ENCODE measurements at regions not wholly inside any gene's neighbourhood (a gene's known extent, or its start where the extent isn't known, plus 50 kb on each side); places are given as distances from the start of the nearest gene placed in this dataset.

DNA sequence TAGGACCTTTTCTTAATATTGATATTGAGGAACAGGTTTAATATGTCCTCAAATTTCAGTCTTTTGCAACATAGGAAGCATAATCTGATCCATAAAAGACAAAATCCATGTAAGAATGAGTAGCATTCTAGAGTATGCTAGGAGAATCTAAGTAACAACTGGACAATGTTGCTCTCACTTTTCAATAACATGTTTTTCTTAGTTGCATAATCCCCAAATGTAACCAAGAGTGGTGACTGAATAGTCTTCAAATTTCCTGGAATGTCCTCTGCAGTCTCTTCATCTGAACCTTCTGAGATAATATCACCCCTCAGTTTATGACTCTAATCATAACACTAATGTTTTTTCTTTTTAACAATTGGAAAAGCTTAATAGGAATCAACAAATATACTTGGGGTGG is 110.0 kb upstream of the ZEB2 start:
- H3K36me3 ChIP-seq (ENCODE audit: control insufficient read depth, insufficient read depth, low read length), result no peaks in the 10 kb centered on the region
- BruUV-seq (replicated peaks), result no TSS peak
- ChIA-PET CTCF (no interaction called here), POLR2A (no interaction called here)
- no peak overlapping the region for H3K27ac ChIP-seq (ENCODE audit: low read length)
- no peaks in the 10 kb centered on the region for H3K4me1 ChIP-seq (ENCODE audit: control insufficient read depth, insufficient read depth, low read length)
- intact Hi-C loops (cut with micrococcal nuclease; ENCODE audit: unreplicated experiment) (no loop called here), in situ Hi-C loops (cut with HindIII; ENCODE audit: low pct_unique_long_range_greater_than_20kb, low sequenced_read_pairs) (no loop called here)
- H3K4me3 ChIP-seq (ENCODE audit: low read depth in 2 of 2, low read length in 2 of 2), result no peak overlapping the region
- ATAC-seq (no peak), DNase-seq (ENCODE audit: low read depth, low spot score) (no peak)
- H3K27me3 ChIP-seq (ENCODE audit: control insufficient read depth, insufficient read depth, low read length), result no peaks in the 10 kb centered on the region
- no peaks in the 10 kb centered on the region for H3K9me3 ChIP-seq (ENCODE audit: control insufficient read depth, insufficient read depth, low read depth, low read length)
- TF ChIP-seq, protein P1, sequence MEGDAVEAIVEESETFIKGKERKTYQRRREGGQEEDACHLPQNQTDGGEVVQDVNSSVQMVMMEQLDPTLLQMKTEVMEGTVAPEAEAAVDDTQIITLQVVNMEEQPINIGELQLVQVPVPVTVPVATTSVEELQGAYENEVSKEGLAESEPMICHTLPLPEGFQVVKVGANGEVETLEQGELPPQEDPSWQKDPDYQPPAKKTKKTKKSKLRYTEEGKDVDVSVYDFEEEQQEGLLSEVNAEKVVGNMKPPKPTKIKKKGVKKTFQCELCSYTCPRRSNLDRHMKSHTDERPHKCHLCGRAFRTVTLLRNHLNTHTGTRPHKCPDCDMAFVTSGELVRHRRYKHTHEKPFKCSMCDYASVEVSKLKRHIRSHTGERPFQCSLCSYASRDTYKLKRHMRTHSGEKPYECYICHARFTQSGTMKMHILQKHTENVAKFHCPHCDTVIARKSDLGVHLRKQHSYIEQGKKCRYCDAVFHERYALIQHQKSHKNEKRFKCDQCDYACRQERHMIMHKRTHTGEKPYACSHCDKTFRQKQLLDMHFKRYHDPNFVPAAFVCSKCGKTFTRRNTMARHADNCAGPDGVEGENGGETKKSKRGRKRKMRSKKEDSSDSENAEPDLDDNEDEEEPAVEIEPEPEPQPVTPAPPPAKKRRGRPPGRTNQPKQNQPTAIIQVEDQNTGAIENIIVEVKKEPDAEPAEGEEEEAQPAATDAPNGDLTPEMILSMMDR (IDR thresholded peaks at IDR 0.05), result no peak
- no peak for TF ChIP-seq SIN3A (IDR thresholded peaks at IDR 0.05; ENCODE audit: borderline replicate concordance, insufficient read depth, low read depth, low read length)
- TF ChIP-seq POLR2AphosphoS5 (IDR thresholded peaks at IDR 0.05; ENCODE audit: low read depth, low read length), result no peak
- TF ChIP-seq, protein P2, sequence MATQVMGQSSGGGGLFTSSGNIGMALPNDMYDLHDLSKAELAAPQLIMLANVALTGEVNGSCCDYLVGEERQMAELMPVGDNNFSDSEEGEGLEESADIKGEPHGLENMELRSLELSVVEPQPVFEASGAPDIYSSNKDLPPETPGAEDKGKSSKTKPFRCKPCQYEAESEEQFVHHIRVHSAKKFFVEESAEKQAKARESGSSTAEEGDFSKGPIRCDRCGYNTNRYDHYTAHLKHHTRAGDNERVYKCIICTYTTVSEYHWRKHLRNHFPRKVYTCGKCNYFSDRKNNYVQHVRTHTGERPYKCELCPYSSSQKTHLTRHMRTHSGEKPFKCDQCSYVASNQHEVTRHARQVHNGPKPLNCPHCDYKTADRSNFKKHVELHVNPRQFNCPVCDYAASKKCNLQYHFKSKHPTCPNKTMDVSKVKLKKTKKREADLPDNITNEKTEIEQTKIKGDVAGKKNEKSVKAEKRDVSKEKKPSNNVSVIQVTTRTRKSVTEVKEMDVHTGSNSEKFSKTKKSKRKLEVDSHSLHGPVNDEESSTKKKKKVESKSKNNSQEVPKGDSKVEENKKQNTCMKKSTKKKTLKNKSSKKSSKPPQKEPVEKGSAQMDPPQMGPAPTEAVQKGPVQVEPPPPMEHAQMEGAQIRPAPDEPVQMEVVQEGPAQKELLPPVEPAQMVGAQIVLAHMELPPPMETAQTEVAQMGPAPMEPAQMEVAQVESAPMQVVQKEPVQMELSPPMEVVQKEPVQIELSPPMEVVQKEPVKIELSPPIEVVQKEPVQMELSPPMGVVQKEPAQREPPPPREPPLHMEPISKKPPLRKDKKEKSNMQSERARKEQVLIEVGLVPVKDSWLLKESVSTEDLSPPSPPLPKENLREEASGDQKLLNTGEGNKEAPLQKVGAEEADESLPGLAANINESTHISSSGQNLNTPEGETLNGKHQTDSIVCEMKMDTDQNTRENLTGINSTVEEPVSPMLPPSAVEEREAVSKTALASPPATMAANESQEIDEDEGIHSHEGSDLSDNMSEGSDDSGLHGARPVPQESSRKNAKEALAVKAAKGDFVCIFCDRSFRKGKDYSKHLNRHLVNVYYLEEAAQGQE (IDR thresholded peaks at IDR 0.05; ENCODE audit: insufficient read depth in 1 of 2, low read depth in 2 of 2, low read length in 1 of 2), result no peak
- no peak for TF ChIP-seq TCF7L2 (IDR thresholded peaks at IDR 0.05; ENCODE audit: low read depth, low read length)

DNA sequence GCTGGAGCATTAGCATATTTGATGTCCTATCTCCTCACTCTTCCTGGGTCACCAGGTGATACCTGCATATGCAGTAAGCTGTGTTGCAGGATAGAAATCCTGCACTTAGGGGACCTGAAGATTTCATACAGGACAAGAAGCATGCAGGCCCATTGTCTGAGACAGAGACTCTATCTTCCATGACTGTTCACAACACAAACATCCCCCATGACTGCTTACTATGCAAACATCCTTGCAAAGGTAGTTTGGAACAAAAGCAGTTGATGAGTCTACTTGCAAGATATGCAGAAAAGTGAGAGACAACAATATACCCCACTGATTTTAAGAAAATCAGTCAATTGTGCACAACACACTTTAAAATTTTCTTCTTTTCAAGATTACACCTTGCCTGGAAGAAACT is 108.6 kb upstream of the ZEB2 start:
- in situ Hi-C loops (cut with HindIII; ENCODE audit: low pct_unique_long_range_greater_than_20kb, low sequenced_read_pairs), result no loop called here
- no peaks in the 10 kb centered on the region for H3K36me3 ChIP-seq (ENCODE audit: control insufficient read depth, insufficient read depth, low read length)
- H3K27me3 ChIP-seq (ENCODE audit: control insufficient read depth, insufficient read depth, low read length), result no peaks in the 10 kb centered on the region
- no peak overlapping the region for H3K27ac ChIP-seq (ENCODE audit: low read length)
- BruUV-seq (replicated peaks), result no TSS peak
- no peaks in the 10 kb centered on the region for H3K9me3 ChIP-seq (ENCODE audit: control insufficient read depth, insufficient read depth, low read depth, low read length)
- H3K4me1 ChIP-seq (ENCODE audit: control insufficient read depth, insufficient read depth, low read length), result no peaks in the 10 kb centered on the region
- no peak for TF ChIP-seq POLR2AphosphoS5 (IDR thresholded peaks at IDR 0.05; ENCODE audit: low read depth, low read length)
- TF ChIP-seq, protein P1 (IDR thresholded peaks at IDR 0.05), result no peak
- no peak for TF ChIP-seq SIN3A (IDR thresholded peaks at IDR 0.05; ENCODE audit: borderline replicate concordance, insufficient read depth, low read depth, low read length)
- DNase-seq (ENCODE audit: low read depth, low spot score) (no peak), ATAC-seq (no peak)
- intact Hi-C loops (cut with micrococcal nuclease; ENCODE audit: unreplicated experiment), result no loop called here
- POLR2A ChIA-PET, result no interaction called here
- no peak overlapping the region for H3K4me3 ChIP-seq (ENCODE audit: low read depth in 2 of 2, low read length in 2 of 2)
- CTCF ChIA-PET, result no interaction called here

DNA sequence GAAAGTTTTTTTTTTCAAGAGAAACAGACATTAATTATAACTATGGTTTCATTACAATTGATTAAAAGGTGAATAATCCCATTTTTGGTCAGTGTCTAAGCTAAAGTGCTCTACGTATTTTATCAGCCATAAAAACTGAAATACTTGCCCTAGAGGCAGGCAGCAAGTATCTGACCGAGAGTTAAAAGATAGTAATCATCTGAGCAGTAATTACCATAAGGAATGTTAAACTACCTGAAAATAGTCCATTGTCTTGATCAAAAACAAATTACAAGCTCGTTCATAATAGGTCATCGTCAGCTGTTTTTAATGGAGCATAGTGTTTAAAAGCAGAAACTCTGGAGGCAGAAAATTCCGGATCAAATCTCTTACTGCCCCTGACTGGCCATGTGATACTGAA is 105.7 kb upstream of the ZEB2 start:
- no peak overlapping the region for H3K27ac ChIP-seq (ENCODE audit: low read length)

More for the DNA sequence above, 105.7 kb upstream of the ZEB2 start:
- Histone ChIP-seq H3K9me3 (ENCODE audit: control insufficient read depth, insufficient read depth, low read depth, low read length) (no peaks in the 10 kb centered on the region), H3K27me3 (ENCODE audit: control insufficient read depth, insufficient read depth, low read length) (no peaks in the 10 kb centered on the region), H3K4me1 (ENCODE audit: control insufficient read depth, insufficient read depth, low read length) (no peaks in the 10 kb centered on the region), H3K36me3 (ENCODE audit: control insufficient read depth, insufficient read depth, low read length) (no peaks in the 10 kb centered on the region), H3K4me3 (ENCODE audit: low read depth in 2 of 2, low read length in 2 of 2) (no peak overlapping the region)
- ATAC-seq (no peak), DNase-seq (ENCODE audit: low read depth, low spot score) (no peak)
- POLR2A ChIA-PET, result no interaction called here
- no TSS peak for BruUV-seq (replicated peaks)
- intact Hi-C loops (cut with micrococcal nuclease; ENCODE audit: unreplicated experiment), result no loop called here
- CTCF ChIA-PET, result no interaction called here
- in situ Hi-C loops (cut with HindIII; ENCODE audit: low pct_unique_long_range_greater_than_20kb, low sequenced_read_pairs), result no loop called here
- TF ChIP-seq, protein P1 (IDR thresholded peaks at IDR 0.05), result no peak
- TF ChIP-seq SIN3A (IDR thresholded peaks at IDR 0.05; ENCODE audit: borderline replicate concordance, insufficient read depth, low read depth, low read length), result no peak
- TF ChIP-seq TCF7L2 (IDR thresholded peaks at IDR 0.05; ENCODE audit: low read depth, low read length), result no peak
- no peak for TF ChIP-seq POLR2AphosphoS5 (IDR thresholded peaks at IDR 0.05; ENCODE audit: low read depth, low read length)
- TF ChIP-seq, protein P2 (IDR thresholded peaks at IDR 0.05; ENCODE audit: insufficient read depth in 1 of 2, low read depth in 2 of 2, low read length in 1 of 2), result no peak
